ENCODE measurements at regions not wholly inside any gene's neighbourhood (a gene's known extent, or its start where the extent isn't known, plus 50 kb on each side); places are given as distances from the start of the nearest gene placed in this dataset.

DNA sequence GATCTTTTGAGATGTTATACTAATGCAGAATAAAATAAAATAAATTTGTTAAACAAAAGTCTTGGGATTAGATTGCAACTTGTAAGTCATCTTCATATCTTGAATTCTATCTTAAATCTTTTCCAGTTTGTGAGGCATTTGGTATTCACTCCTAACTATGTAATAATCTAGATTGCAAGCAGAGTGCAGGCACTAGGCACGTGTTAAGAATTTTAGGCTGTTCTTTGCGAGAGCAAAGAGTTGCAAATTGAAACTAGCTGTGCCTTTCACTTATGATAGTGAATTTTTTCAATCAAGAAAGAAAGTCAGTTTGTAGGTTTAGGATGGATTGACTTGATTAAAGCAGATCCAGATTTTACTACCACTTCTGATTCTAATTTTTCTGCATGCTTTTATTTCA lies 264.1 kb upstream of the SPRY2 start:
- no peak for DNase-seq
- H3K27me3 Mint-ChIP-seq: no peaks in the 10 kb centered on the region
- POLR2A ChIA-PET: no interaction called here
- TF ChIP-seq, protein P1, sequence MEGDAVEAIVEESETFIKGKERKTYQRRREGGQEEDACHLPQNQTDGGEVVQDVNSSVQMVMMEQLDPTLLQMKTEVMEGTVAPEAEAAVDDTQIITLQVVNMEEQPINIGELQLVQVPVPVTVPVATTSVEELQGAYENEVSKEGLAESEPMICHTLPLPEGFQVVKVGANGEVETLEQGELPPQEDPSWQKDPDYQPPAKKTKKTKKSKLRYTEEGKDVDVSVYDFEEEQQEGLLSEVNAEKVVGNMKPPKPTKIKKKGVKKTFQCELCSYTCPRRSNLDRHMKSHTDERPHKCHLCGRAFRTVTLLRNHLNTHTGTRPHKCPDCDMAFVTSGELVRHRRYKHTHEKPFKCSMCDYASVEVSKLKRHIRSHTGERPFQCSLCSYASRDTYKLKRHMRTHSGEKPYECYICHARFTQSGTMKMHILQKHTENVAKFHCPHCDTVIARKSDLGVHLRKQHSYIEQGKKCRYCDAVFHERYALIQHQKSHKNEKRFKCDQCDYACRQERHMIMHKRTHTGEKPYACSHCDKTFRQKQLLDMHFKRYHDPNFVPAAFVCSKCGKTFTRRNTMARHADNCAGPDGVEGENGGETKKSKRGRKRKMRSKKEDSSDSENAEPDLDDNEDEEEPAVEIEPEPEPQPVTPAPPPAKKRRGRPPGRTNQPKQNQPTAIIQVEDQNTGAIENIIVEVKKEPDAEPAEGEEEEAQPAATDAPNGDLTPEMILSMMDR (IDR thresholded peaks at IDR 0.05): no peak
- no peak overlapping the region for H3K4me3 Mint-ChIP-seq
- ATAC-seq (ENCODE audit: low read depth): no peak
- H3K36me3 Mint-ChIP-seq (ENCODE audit: low read depth): no peaks in the 10 kb centered on the region
- no peaks in the 10 kb centered on the region for H3K9me3 Mint-ChIP-seq
- no peak overlapping the region for H3K27ac Mint-ChIP-seq
- CTCF ChIA-PET: no interaction called here
- intact Hi-C loops (cut with micrococcal nuclease): no loop called here
- no peaks in the 10 kb centered on the region for H3K4me1 Mint-ChIP-seq

DNA sequence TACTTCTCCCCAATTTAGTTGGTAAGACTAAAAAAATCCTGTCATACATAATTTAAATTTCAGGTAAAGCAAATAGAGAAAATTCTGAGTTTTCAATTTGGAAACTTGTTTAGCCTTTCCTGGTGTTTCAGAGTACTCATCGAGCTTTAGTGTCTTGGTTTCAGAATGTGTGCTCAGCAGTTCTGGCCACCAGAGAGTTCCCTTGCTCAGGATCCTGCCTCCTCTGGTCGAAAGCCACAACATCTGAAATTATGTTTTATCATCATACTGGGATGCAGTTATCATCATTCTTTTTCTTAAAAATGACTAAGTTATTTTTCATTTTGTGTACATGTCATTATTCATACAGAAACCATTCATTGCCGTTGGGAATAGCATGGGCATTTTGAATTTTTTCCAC lies 263.2 kb upstream of the SPRY2 start:
- no peaks in the 10 kb centered on the region for H3K9me3 Mint-ChIP-seq
- TF ChIP-seq, protein P1 (IDR thresholded peaks at IDR 0.05): no peak
- intact Hi-C loops (cut with micrococcal nuclease): no loop called here
- DNase-seq (no peak), ATAC-seq (ENCODE audit: low read depth) (no peak)
- no peak overlapping the region for H3K4me3 Mint-ChIP-seq
- CTCF ChIA-PET: no interaction called here
- no peaks in the 10 kb centered on the region for H3K36me3 Mint-ChIP-seq (ENCODE audit: low read depth)
- no peak overlapping the region for H3K27ac Mint-ChIP-seq
- H3K27me3 Mint-ChIP-seq: no peaks in the 10 kb centered on the region
- H3K4me1 Mint-ChIP-seq: no peaks in the 10 kb centered on the region
- POLR2A ChIA-PET: no interaction called here

DNA sequence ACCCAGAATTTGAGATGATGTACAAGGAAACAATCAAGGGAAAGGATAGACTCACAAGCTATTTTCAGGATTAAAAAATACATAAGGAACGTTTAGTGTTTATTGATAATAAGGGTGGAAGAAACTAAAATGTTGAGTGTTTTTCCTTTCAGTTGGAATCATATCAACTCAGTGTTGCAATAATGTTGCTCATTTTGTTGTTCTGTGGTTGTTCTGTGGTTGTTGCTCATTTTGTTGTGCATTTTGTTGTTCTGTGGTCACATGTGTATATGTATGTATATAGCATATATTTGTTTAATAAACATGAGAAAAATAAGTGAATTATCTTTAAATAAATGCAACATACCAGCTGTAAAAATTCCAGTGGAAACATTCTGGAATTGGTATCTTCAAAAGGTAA lies 262.4 kb upstream of the SPRY2 start:
- no peaks in the 10 kb centered on the region for H3K4me1 Mint-ChIP-seq
- H3K9me3 Mint-ChIP-seq: no peaks in the 10 kb centered on the region
- no peak overlapping the region for H3K4me3 Mint-ChIP-seq

DNA sequence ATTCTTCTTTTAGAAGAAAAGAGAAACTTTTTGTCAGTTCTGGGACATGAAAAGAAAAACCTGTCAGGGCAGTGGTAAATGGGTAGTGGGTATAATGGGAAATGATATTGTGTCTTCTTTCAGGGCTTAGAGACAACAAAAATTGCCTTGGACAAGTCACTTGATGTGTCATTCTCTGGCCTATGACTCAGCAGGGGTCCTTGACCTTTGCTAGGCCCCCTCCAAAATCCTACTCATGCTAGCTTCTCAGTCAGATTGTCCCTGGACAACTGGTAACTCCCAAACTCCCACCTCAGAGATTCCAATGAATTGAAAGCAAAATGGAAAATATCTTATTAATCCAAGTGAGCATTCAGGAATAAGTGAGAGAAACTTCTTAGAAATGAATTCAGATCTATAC lies 258.8 kb upstream of the SPRY2 start:
- intact Hi-C loops (cut with micrococcal nuclease): no loop called here
- H3K9me3 Mint-ChIP-seq: peaks cover 3% of the 10 kb centered on the region
- H3K4me1 Mint-ChIP-seq: no peaks in the 10 kb centered on the region
- ATAC-seq (ENCODE audit: low read depth) (no peak), DNase-seq (no peak)
- ChIA-PET POLR2A (no interaction called here), CTCF (interaction anchor here (0.6 kb wide), 1 partner anchor 10 kb away, joined by 3 read pairs; no protein-coding TSS in a partner anchor)
- no peaks in the 10 kb centered on the region for H3K27me3 Mint-ChIP-seq
- H3K4me3 Mint-ChIP-seq: no peak overlapping the region
- TF ChIP-seq, protein P1 (IDR thresholded peaks at IDR 0.05): no peak
- H3K27ac Mint-ChIP-seq: no peak overlapping the region
- H3K36me3 Mint-ChIP-seq (ENCODE audit: low read depth): no peaks in the 10 kb centered on the region

More for the DNA sequence above, 262.4 kb upstream of the SPRY2 start:
- Mint-ChIP-seq H3K27me3 (no peaks in the 10 kb centered on the region), H3K36me3 (ENCODE audit: low read depth) (no peaks in the 10 kb centered on the region), H3K27ac (no peak overlapping the region)
- intact Hi-C loops (cut with micrococcal nuclease): no loop called here
- ATAC-seq (ENCODE audit: low read depth) (no peak), DNase-seq (no peak)
- CTCF ChIA-PET: no interaction called here
- POLR2A ChIA-PET: no interaction called here
- TF ChIP-seq, protein P1 (IDR thresholded peaks at IDR 0.05): no peak

DNA sequence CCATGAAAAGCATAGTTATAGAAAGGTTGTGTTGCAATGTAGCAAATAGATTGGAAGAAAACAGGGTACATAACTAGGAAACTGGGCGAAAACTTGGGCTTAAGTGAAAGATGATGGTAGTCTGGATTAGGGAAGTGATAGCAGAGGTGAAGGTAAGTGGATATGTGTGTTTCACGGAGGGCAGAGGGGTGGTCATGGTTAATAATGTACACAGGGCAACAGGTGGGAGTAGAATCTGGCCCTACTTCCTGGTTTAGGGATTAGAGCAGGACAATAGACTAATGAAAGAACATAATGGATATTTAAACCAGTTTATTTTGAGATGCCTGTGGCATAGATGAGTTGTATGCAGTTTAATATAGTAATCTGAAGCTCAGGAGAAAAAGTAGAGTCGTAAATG lies 257.3 kb upstream of the SPRY2 start:
- POLR2A ChIA-PET: no interaction called here
- H3K9me3 Mint-ChIP-seq: peaks cover 3% of the 10 kb centered on the region
- H3K4me1 Mint-ChIP-seq: no peaks in the 10 kb centered on the region
- intact Hi-C loops (cut with micrococcal nuclease): no loop called here
- CTCF ChIA-PET: no interaction called here
- DNase-seq (no peak), ATAC-seq (ENCODE audit: low read depth) (no peak)
- H3K4me3 Mint-ChIP-seq: no peak overlapping the region
- no peaks in the 10 kb centered on the region for H3K36me3 Mint-ChIP-seq (ENCODE audit: low read depth)
- no peaks in the 10 kb centered on the region for H3K27me3 Mint-ChIP-seq
- no peak overlapping the region for H3K27ac Mint-ChIP-seq
- TF ChIP-seq, protein P1 (IDR thresholded peaks at IDR 0.05): no peak
